ENCODE measurements at regions not wholly inside any gene's neighbourhood (a gene's known extent, or its start where the extent isn't known, plus 50 kb on each side); places are given as distances from the start of the nearest gene placed in this dataset.

GRCh38 chr7:51617686-51618085, 301.1 kb upstream of the COBL start:
- CTCF ChIA-PET = no interaction called here
- no peak for DNase-seq (ENCODE audit: extremely low spot score)
- POLR2A ChIA-PET = no interaction called here
- TF ChIP-seq SUZ12 (IDR thresholded peaks at IDR 0.05) = no peak
- no peak for TF ChIP-seq ARNT (IDR thresholded peaks at IDR 0.05)
- TF ChIP-seq ZNF384 (IDR thresholded peaks at IDR 0.05) = no peak
- TF ChIP-seq TARDBP (IDR thresholded peaks at IDR 0.05) = no peak

GRCh38 chr7:51613911-51614357, 297.3 kb upstream of the COBL start:
- no peak for DNase-seq (ENCODE audit: extremely low spot score)
- ChIA-PET POLR2A (interaction anchor here (0.6 kb wide), 1 partner anchor 1251 kb away, joined by 3 read pairs; no protein-coding TSS in a partner anchor), CTCF (interaction anchor here (0.8 to 1.7 kb wide), 3 partner anchors 12 to 26 kb away, joined by 3 to 5 read pairs (median 3); no protein-coding TSS in a partner anchor)
- TF ChIP-seq FOXK2 (IDR thresholded peaks at IDR 0.05) (no peak), CTBP1 (IDR thresholded peaks at IDR 0.05; ENCODE audit: borderline replicate concordance) (no peak)

GRCh38 chr7:51611937-51612336, 295.3 kb upstream of the COBL start:
- CTCF ChIA-PET = no interaction called here
- TF ChIP-seq TARDBP (IDR thresholded peaks at IDR 0.05) (no peak), LEF1 (IDR thresholded peaks at IDR 0.05; ENCODE audit: borderline replicate concordance) (no peak), ELF4 (IDR thresholded peaks at IDR 0.05) (no peak), NFRKB (IDR thresholded peaks at IDR 0.05) (no peak), FOXM1 (IDR thresholded peaks at IDR 0.05; ENCODE audit: borderline replicate concordance) (no peak), FOXA1 (IDR thresholded peaks at IDR 0.05) (no peak), SP1 (IDR thresholded peaks at IDR 0.05) (no peak), L3MBTL2 (conservative IDR thresholded peaks at IDR 0.05) (no peak), PKNOX1 (IDR thresholded peaks at IDR 0.05) (no peak), FOXK2 (IDR thresholded peaks at IDR 0.05) (no peak), ZNF384 (IDR thresholded peaks at IDR 0.05) (no peak), SUZ12 (IDR thresholded peaks at IDR 0.05) (no peak), CTBP1 (IDR thresholded peaks at IDR 0.05; ENCODE audit: borderline replicate concordance) (no peak), BHLHE40 (IDR thresholded peaks at IDR 0.05; ENCODE audit: borderline replicate concordance) (no peak), ARNT (IDR thresholded peaks at IDR 0.05) (no peak), HDGF (IDR thresholded peaks at IDR 0.05; ENCODE audit: borderline replicate concordance) (no peak)
- DNase-seq (ENCODE audit: extremely low spot score) = no peak
- POLR2A ChIA-PET = no interaction called here

GRCh38 chr7:51607447-51607846, 290.8 kb upstream of the COBL start:
- POLR2A ChIA-PET = no interaction called here
- no peak for DNase-seq (ENCODE audit: extremely low spot score)
- CTCF ChIA-PET = interaction anchor here (0.5 to 0.7 kb wide), 2 partner anchors 33 to 446 kb away, joined by 3 read pairs; no protein-coding TSS in a partner anchor
- TF ChIP-seq FOXM1 (IDR thresholded peaks at IDR 0.05; ENCODE audit: borderline replicate concordance) (no peak), L3MBTL2 (conservative IDR thresholded peaks at IDR 0.05) (peak; percentile 63)

- DNase-seq (ENCODE audit: extremely low spot score) = peak; percentile 44
- ChIA-PET POLR2A (interaction anchor here (0.6 kb wide), 1 partner anchor 124 kb away, joined by 3 read pairs; no protein-coding TSS in a partner anchor), CTCF (interaction anchor here (1.2 kb wide), 1 partner anchor 14 kb away, joined by 3 read pairs; no protein-coding TSS in a partner anchor)
- TF ChIP-seq PKNOX1 (IDR thresholded peaks at IDR 0.05) = peak; percentile 96
- no peak for TF ChIP-seq SUZ12 (IDR thresholded peaks at IDR 0.05)
- no peak for TF ChIP-seq FOXK2 (IDR thresholded peaks at IDR 0.05)
- TF ChIP-seq FOXA1 (IDR thresholded peaks at IDR 0.05) = peak; percentile 97
- TF ChIP-seq FOXM1 (IDR thresholded peaks at IDR 0.05; ENCODE audit: borderline replicate concordance) = no peak
- TF ChIP-seq SP1 (IDR thresholded peaks at IDR 0.05) = no peak
- peak; percentile 99 for TF ChIP-seq CTBP1 (IDR thresholded peaks at IDR 0.05; ENCODE audit: borderline replicate concordance)
- 0 out of 2 replicates have a peak, but pooled peaks have one; percentile 23 for TF ChIP-seq ARNT (IDR thresholded peaks at IDR 0.05)
- no peak for TF ChIP-seq BHLHE40 (IDR thresholded peaks at IDR 0.05; ENCODE audit: borderline replicate concordance)
Observed at GRCh38 chr7:51606601-51607154, 290.1 kb upstream of the COBL start.

GRCh38 chr7:51602376-51602775, 285.8 kb upstream of the COBL start:
- DNase-seq (ENCODE audit: extremely low spot score) = no peak
- ChIA-PET CTCF (interaction anchor here (1.1 kb wide), 1 partner anchor 12 kb away, joined by 5 read pairs; no protein-coding TSS in a partner anchor), POLR2A (no interaction called here)
- no peak for TF ChIP-seq FOXM1 (IDR thresholded peaks at IDR 0.05; ENCODE audit: borderline replicate concordance)
- no peak for TF ChIP-seq PKNOX1 (IDR thresholded peaks at IDR 0.05)
- no peak for TF ChIP-seq FOXA1 (IDR thresholded peaks at IDR 0.05)
- no peak for TF ChIP-seq HDGF (IDR thresholded peaks at IDR 0.05; ENCODE audit: borderline replicate concordance)
- no peak for TF ChIP-seq TARDBP (IDR thresholded peaks at IDR 0.05)
- no peak for TF ChIP-seq SUZ12 (IDR thresholded peaks at IDR 0.05)
- TF ChIP-seq BHLHE40 (IDR thresholded peaks at IDR 0.05; ENCODE audit: borderline replicate concordance) = no peak
- no peak for TF ChIP-seq ARNT (IDR thresholded peaks at IDR 0.05)
- TF ChIP-seq ELF4 (IDR thresholded peaks at IDR 0.05) = no peak
- no peak for TF ChIP-seq NFRKB (IDR thresholded peaks at IDR 0.05)
- TF ChIP-seq FOXK2 (IDR thresholded peaks at IDR 0.05) = no peak
- no peak for TF ChIP-seq L3MBTL2 (conservative IDR thresholded peaks at IDR 0.05)
- no peak for TF ChIP-seq SP1 (IDR thresholded peaks at IDR 0.05)
- TF ChIP-seq ZNF384 (IDR thresholded peaks at IDR 0.05) = no peak
- no peak for TF ChIP-seq LEF1 (IDR thresholded peaks at IDR 0.05; ENCODE audit: borderline replicate concordance)
- TF ChIP-seq CTBP1 (IDR thresholded peaks at IDR 0.05; ENCODE audit: borderline replicate concordance) = no peak

Measured in HEK293T (cell line).